H1 (cell line): ENCODE measurements at regions not wholly inside any gene's neighbourhood (a gene's known extent, or its start where the extent isn't known, plus 50 kb on each side); places are given as distances from the start of the nearest gene placed in this dataset.

Experiments
- MAFK ChIP-seq: IDR thresholded peaks from 2 replicates; pipeline ENCODE4 v1.6.1; 2012; ENCODE audit warnings: low read depth, mild to moderate bottlenecking, improper control_type of control experiment, low read length
- PHF8 ChIP-seq: fragments of 200-600 bp; sonication (generic); conservative IDR thresholded peaks from 2 replicates; pipeline ENCODE4 v1.7.1; 2012; ENCODE audit warnings: low read depth, mild to moderate bottlenecking, inconsistent platforms, low read length, moderate library complexity
- POLR2AphosphoS5 ChIP-seq: IDR thresholded peaks from 2 replicates; pipeline ENCODE4 v1.6.1; 2011; ENCODE audit warnings: low read depth, low read length
- TF ChIP-seq, protein P1 (sequence below): IDR thresholded peaks from 2 replicates; pipeline ENCODE4 v1.6.1; 2011; ENCODE audit warnings: low read depth, mild to moderate bottlenecking, low read length; ENCODE audit not compliant: insufficient read depth

DNA sequence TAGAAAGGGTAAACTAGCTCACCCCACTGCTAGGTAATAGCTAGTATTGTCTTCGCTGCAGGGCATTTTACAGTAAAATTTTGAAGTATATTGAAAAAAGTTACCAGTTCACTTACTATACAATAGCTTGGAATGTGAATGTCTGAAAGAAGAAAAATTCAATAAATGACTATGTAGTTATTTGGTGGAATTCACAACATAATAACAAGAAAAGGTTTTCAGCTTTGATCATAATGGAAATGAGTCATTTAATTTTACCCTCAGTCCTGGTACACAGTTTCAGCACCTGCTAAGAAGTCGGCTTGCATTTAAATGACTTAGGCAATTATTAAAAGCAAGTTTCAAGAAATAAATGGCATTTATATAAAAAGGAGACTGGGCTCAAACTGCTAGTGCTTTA, 90.4 kb downstream of the NUP35 start (continued):
- TF ChIP-seq PHF8 = no peak
- no peak for TF ChIP-seq MAFK
- TF ChIP-seq POLR2AphosphoS5 = no peak
- TF ChIP-seq, protein P1, sequence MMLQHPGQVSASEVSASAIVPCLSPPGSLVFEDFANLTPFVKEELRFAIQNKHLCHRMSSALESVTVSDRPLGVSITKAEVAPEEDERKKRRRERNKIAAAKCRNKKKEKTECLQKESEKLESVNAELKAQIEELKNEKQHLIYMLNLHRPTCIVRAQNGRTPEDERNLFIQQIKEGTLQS = no peak
